Thyroid gland (tissue), 4 donors: ENCODE measurements at regions not wholly inside any gene's neighbourhood (a gene's known extent, or its start where the extent isn't known, plus 50 kb on each side); places are given as distances from the start of the nearest gene placed in this dataset.

Experiments
- DNase-seq, 2 donors: peaks; one replicate each; pipeline ENCODE4 v3.0.0-alpha.2; 2019
- H3K27ac ChIP-seq, 3 donors: fragments of 200-600 bp; sonication (generic); 1 replicate in 2 of 3; 2 replicates in 1 of 3; pipeline ENCODE4 v1.5.1; 2016 to 2019; ENCODE audit warnings: mild to moderate bottlenecking in 1 of 3, moderate library complexity in 1 of 3
- H3K27me3 ChIP-seq: fragments of 200-600 bp; sonication (generic); one replicate; pipeline ENCODE4 v1.5.1; 2019
- H3K36me3 ChIP-seq, 2 donors: fragments of 200-600 bp; sonication (generic); one replicate each; pipeline ENCODE4 v1.5.1; 2016 to 2019
- H3K4me1 ChIP-seq, 2 donors: fragments of 200-600 bp; sonication (generic); one replicate each; pipeline ENCODE4 v1.5.1; 2017 to 2019
- H3K4me3 ChIP-seq, 3 donors: fragments of 200-600 bp; sonication (generic); replicated peaks in 1 of 3; 1 replicate in 2 of 3; 2 replicates in 1 of 3; pipeline ENCODE4 v1.5.1; 2016; ENCODE audit warnings: mild to moderate bottlenecking in 1 of 3
- H3K9me3 ChIP-seq: fragments of 200-600 bp; sonication (generic); one replicate; pipeline ENCODE4 v1.5.1; 2017
- POLR2A ChIP-seq, 2 donors: fragments of 450-650 bp; IDR thresholded peaks; one replicate each; pipeline ENCODE4 v1.6.1; 2017; ENCODE audit warnings: antibody characterized with exemption in 2 of 2, mild to moderate bottlenecking in 2 of 2, moderate library complexity in 1 of 2
- WGBS, 2 donors: methylation state at CpG; one replicate each; pipeline ENCODE4 v1.1.5; 2017; 5-methylcytosine and 5-hydroxymethylcytosine counted together
- intact Hi-C: fragments of 100-400 bp; cut with DNase I; formaldehyde crosslinking; loops from one replicate; pipeline ENCODE4 v1.15.1; 2023
- TF ChIP-seq, protein P1 (sequence below), 6 experiments: fragments of 200-600 bp in 3 of 6; fragments of 450-650 bp in 3 of 6; sonication (generic) in 3 of 6; IDR thresholded peaks; one replicate each; pipeline ENCODE4 v1.5.1; 2016 to 2019; ENCODE audit warnings: antibody characterized with exemption in 6 of 6, mild to moderate bottlenecking in 2 of 6, inconsistent platforms in 1 of 6, moderate library complexity in 1 of 6

GRCh38 chr2:58911877-58912276 lies 670.8 kb upstream of the FANCL start:
- DNase-seq: no peak
- intact Hi-C loops: no loop called here
- Histone ChIP-seq H3K36me3 (no peaks in the 10 kb centered on the region), H3K9me3 (no peaks in the 10 kb centered on the region), H3K27ac (no peak overlapping the region), H3K4me1 (no peaks in the 10 kb centered on the region), H3K4me3 (no peak overlapping the region), H3K27me3 (no peaks in the 10 kb centered on the region)
- TF ChIP-seq, protein P1, sequence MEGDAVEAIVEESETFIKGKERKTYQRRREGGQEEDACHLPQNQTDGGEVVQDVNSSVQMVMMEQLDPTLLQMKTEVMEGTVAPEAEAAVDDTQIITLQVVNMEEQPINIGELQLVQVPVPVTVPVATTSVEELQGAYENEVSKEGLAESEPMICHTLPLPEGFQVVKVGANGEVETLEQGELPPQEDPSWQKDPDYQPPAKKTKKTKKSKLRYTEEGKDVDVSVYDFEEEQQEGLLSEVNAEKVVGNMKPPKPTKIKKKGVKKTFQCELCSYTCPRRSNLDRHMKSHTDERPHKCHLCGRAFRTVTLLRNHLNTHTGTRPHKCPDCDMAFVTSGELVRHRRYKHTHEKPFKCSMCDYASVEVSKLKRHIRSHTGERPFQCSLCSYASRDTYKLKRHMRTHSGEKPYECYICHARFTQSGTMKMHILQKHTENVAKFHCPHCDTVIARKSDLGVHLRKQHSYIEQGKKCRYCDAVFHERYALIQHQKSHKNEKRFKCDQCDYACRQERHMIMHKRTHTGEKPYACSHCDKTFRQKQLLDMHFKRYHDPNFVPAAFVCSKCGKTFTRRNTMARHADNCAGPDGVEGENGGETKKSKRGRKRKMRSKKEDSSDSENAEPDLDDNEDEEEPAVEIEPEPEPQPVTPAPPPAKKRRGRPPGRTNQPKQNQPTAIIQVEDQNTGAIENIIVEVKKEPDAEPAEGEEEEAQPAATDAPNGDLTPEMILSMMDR (IDR thresholded peaks at IDR 0.05): no peak
- no peak for TF ChIP-seq POLR2A (IDR thresholded peaks at IDR 0.05)
- 76 to 86% methylated on average over 1 of the region's 1 CpG for WGBS, 2 donors

- no peak for DNase-seq
- TF ChIP-seq, protein P1 (IDR thresholded peaks at IDR 0.05): no peak
- no peak for TF ChIP-seq POLR2A (IDR thresholded peaks at IDR 0.05)
- Histone ChIP-seq H3K27ac (no peak overlapping the region), H3K36me3 (no peaks in the 10 kb centered on the region), H3K27me3 (no peaks in the 10 kb centered on the region), H3K4me1 (no peaks in the 10 kb centered on the region), H3K9me3 (no peaks in the 10 kb centered on the region), H3K4me3 (no peak overlapping the region)
- intact Hi-C loops: no loop called here
- 71 to 80% methylated on average over 2 of the region's 2 CpGs for WGBS, 2 donors
Measured at GRCh38 chr2:58908501-58909154, 667.5 kb upstream of the FANCL start.

GRCh38 chr2:58907644-58908043 lies 666.5 kb upstream of the FANCL start:
- 92 to 98% methylated on average over 1 of the region's 1 CpG for WGBS, 2 donors
- intact Hi-C loops: no loop called here
- H3K27ac ChIP-seq: no peak overlapping the region
- no peaks in the 10 kb centered on the region for H3K36me3 ChIP-seq
- no peaks in the 10 kb centered on the region for H3K9me3 ChIP-seq
- DNase-seq: no peak
- TF ChIP-seq, protein P1 (IDR thresholded peaks at IDR 0.05): no peak
- TF ChIP-seq POLR2A (IDR thresholded peaks at IDR 0.05): no peak
- H3K4me1 ChIP-seq: no peaks in the 10 kb centered on the region
- H3K4me3 ChIP-seq: no peak overlapping the region
- H3K27me3 ChIP-seq: no peaks in the 10 kb centered on the region

DNA sequence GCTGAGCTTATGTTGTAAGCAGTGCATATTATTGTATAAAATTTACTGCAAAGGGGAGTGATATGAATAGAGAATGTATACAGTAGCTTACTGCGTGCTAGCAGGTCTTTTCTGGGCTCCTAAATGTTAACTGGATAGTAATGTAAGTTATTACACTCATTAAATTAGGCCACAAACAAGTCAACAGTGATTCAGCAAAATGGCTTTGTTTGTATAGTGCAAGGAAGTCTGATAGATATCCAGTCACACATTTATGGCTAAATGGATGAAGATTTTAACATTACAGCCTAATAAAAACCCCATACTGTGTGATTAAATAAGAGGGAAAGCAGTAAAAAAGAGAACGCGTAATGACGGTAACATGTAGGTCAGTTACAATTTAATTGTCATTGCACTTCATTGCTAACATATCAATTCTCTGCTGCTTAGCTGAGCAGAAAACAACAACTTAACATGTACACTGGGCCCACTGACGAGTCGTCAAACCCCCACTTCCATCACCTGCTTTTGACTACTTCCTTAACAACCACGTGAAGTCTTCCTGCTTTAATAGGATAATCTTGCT lies 665.0 kb upstream of the FANCL start:
- Histone ChIP-seq H3K4me3 (no peak overlapping the region), H3K36me3 (no peaks in the 10 kb centered on the region), H3K27ac (no peak overlapping the region), H3K27me3 (no peaks in the 10 kb centered on the region), H3K4me1 (no peaks in the 10 kb centered on the region), H3K9me3 (no peaks in the 10 kb centered on the region)
- no peak for DNase-seq
- intact Hi-C loops: no loop called here
- 73 to 74% methylated on average over 7 of the region's 7 CpGs for WGBS, 2 donors
- no peak for TF ChIP-seq POLR2A (IDR thresholded peaks at IDR 0.05)
- TF ChIP-seq, protein P1 (IDR thresholded peaks at IDR 0.05): no peak

DNA sequence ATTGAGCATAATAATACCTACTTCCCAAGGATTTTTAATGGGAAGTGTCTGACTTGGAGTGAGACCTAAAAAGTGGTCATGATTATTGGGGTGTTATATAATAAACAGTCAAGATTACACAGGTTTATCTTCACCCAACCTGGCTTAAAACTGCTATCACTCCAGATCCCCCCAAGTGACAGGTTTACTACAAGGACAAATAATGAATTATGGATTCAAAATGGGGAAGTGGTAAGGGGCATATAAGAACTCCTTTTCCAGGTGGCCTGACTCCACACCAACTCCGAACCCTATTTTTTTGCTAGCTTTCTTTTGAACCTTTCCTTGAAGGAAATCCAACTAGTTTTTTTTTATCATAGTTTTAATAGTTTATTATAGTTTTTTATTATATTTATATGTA lies 663.0 kb upstream of the FANCL start:
- DNase-seq: no peak
- intact Hi-C loops: no loop called here
- Histone ChIP-seq H3K27ac (no peak overlapping the region), H3K4me1 (no peaks in the 10 kb centered on the region), H3K9me3 (no peaks in the 10 kb centered on the region), H3K36me3 (no peaks in the 10 kb centered on the region), H3K27me3 (no peaks in the 10 kb centered on the region), H3K4me3 (no peak overlapping the region)
- 93 to 97% methylated on average over 1 of the region's 1 CpG for WGBS, 2 donors
- TF ChIP-seq, protein P1 (IDR thresholded peaks at IDR 0.05): no peak
- TF ChIP-seq POLR2A (IDR thresholded peaks at IDR 0.05): no peak
